ENCODE measurements at regions not wholly inside any gene's neighbourhood (a gene's known extent, or its start where the extent isn't known, plus 50 kb on each side); places are given as distances from the start of the nearest gene placed in this dataset.
A peak's percentile ranks its signal among the peaks of the same experiment; 100 is the strongest.

- DNase-seq (ENCODE audit: low spot score) = no peak
- H2AFZ ChIP-seq = no peak overlapping the region
- TF ChIP-seq EZH2phosphoT487 (IDR thresholded peaks at IDR 0.05; ENCODE audit: low read depth, severe bottlenecking, unreplicated experiment) (no peak), CTCF (IDR thresholded peaks at IDR 0.05; ENCODE audit: poor library complexity) (no peak), EZH2 (IDR thresholded peaks at IDR 0.05; ENCODE audit: borderline replicate concordance) (no peak)
- no peaks in the 10 kb centered on the region for H3K36me3 ChIP-seq (replicated peaks; ENCODE audit: insufficient read depth, low read depth)
- H4K20me1 ChIP-seq (ENCODE audit: insufficient read depth, poor library complexity, severe bottlenecking) = no peaks in the 10 kb centered on the region
- no peak overlapping the region for H3K4me3 ChIP-seq
- H3K9me3 ChIP-seq (ENCODE audit: low read depth) = no peaks in the 10 kb centered on the region
- H3K4me2 ChIP-seq = peak overlapping the region; percentile 38
- no peak overlapping the region for H3K27ac ChIP-seq
- peaks cover 6% of the 10 kb centered on the region for H3K4me1 ChIP-seq (ENCODE audit: insufficient read depth)
- H3K79me2 ChIP-seq = no peaks in the 10 kb centered on the region
- no peaks in the 10 kb centered on the region for H3K27me3 ChIP-seq
- no peaks in the 10 kb centered on the region for H3K9me2 ChIP-seq (replicated peaks; ENCODE audit: insufficient read depth)
- 62% methylated on average over 7 of the region's 7 CpGs for WGBS (ENCODE audit: low lambda C conversion rate, missing lambda C conversion rate)
Measured at GRCh38 chr2:51335087-51336058, 303.4 kb upstream of the NRXN1 start.

- no peaks in the 10 kb centered on the region for H3K9me2 ChIP-seq (replicated peaks; ENCODE audit: insufficient read depth)
- no peaks in the 10 kb centered on the region for H3K4me1 ChIP-seq (ENCODE audit: insufficient read depth)
- no peak for DNase-seq (ENCODE audit: low spot score)
- H3K9me3 ChIP-seq (ENCODE audit: low read depth) = no peaks in the 10 kb centered on the region
- no peaks in the 10 kb centered on the region for H3K36me3 ChIP-seq (replicated peaks; ENCODE audit: insufficient read depth, low read depth)
- no peak overlapping the region for H3K4me2 ChIP-seq
- H4K20me1 ChIP-seq (ENCODE audit: insufficient read depth, poor library complexity, severe bottlenecking) = no peaks in the 10 kb centered on the region
- no peaks in the 10 kb centered on the region for H3K27me3 ChIP-seq
- H3K79me2 ChIP-seq = no peaks in the 10 kb centered on the region
- H2AFZ ChIP-seq = no peak overlapping the region
- TF ChIP-seq EZH2phosphoT487 (IDR thresholded peaks at IDR 0.05; ENCODE audit: low read depth, severe bottlenecking, unreplicated experiment) (no peak), CTCF (IDR thresholded peaks at IDR 0.05; ENCODE audit: poor library complexity) (no peak), EZH2 (IDR thresholded peaks at IDR 0.05; ENCODE audit: borderline replicate concordance) (no peak)
- 50% methylated on average over 1 of the region's 1 CpG for WGBS (ENCODE audit: low lambda C conversion rate, missing lambda C conversion rate)
- H3K27ac ChIP-seq = no peak overlapping the region
- H3K4me3 ChIP-seq = no peak overlapping the region
Measured at GRCh38 chr2:51329512-51329911, 297.6 kb upstream of the NRXN1 start.

GRCh38 chr2:51324051-51324450 lies 292.1 kb upstream of the NRXN1 start:
- no peak for TF ChIP-seq EZH2 (IDR thresholded peaks at IDR 0.05; ENCODE audit: borderline replicate concordance)
- TF ChIP-seq EZH2phosphoT487 (IDR thresholded peaks at IDR 0.05; ENCODE audit: low read depth, severe bottlenecking, unreplicated experiment) = no peak
- no peak for TF ChIP-seq CTCF (IDR thresholded peaks at IDR 0.05; ENCODE audit: poor library complexity)
- Histone ChIP-seq H3K4me3 (no peak overlapping the region), H3K79me2 (no peaks in the 10 kb centered on the region), H3K36me3 (replicated peaks; ENCODE audit: insufficient read depth, low read depth) (no peaks in the 10 kb centered on the region), H3K4me2 (no peak overlapping the region), H2AFZ (no peak overlapping the region), H3K27ac (no peak overlapping the region), H3K9me2 (replicated peaks; ENCODE audit: insufficient read depth) (no peaks in the 10 kb centered on the region), H3K4me1 (ENCODE audit: insufficient read depth) (no peaks in the 10 kb centered on the region), H3K9me3 (ENCODE audit: low read depth) (no peaks in the 10 kb centered on the region), H3K27me3 (no peaks in the 10 kb centered on the region), H4K20me1 (ENCODE audit: insufficient read depth, poor library complexity, severe bottlenecking) (no peaks in the 10 kb centered on the region)
- no peak for DNase-seq (ENCODE audit: low spot score)
- 68% methylated on average over 4 of the region's 4 CpGs for WGBS (ENCODE audit: low lambda C conversion rate, missing lambda C conversion rate)
